ENCODE measurements at regions not wholly inside any gene's neighbourhood (a gene's known extent, or its start where the extent isn't known, plus 50 kb on each side); places are given as distances from the start of the nearest gene placed in this dataset.

DNA sequence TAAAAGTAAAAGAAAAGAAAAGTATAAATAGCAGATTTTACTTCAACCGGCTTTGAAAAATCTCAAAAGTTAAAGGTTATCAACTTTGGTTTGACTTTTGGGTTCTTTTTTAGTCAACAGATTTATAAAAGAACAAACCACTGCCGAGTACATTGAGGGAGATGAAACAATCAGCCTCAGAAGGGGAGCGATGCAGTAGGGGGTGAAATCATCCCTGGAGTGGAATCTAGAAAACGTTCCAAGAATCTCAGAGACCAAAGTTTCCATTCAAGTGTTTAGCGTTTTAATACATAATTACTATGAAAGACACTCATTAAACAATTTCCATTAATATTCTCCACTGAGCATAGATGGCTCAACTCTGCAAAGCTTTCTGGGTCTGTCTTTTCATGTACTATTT is 745.5 kb downstream of the NR2F2 start:
- no TSS peak for BruUV-seq (replicated peaks)
- Histone ChIP-seq H3K9ac (ENCODE audit: insufficient read depth, low read depth, low read length) (no peak overlapping the region), H3K27ac (ENCODE audit: extremely low read length, insufficient read depth, low read length) (no peak overlapping the region), H3K27me3 (ENCODE audit: control insufficient read depth in 1 of 2, insufficient read depth in 2 of 2, low read length in 2 of 2) (no peaks in the 10 kb centered on the region), H3K79me2 (ENCODE audit: insufficient read depth, low read length) (no peaks in the 10 kb centered on the region), H4K20me1 (ENCODE audit: insufficient read depth, low read length) (no peaks in the 10 kb centered on the region), H3K4me1 (ENCODE audit: insufficient read depth, low read length) (no peaks in the 10 kb centered on the region), H3K4me2 (ENCODE audit: low read depth, low read length) (no peak overlapping the region), H2AFZ (ENCODE audit: low read length) (no peak overlapping the region), H3K4me3 (replicated peaks in 1 of 3; ENCODE audit: insufficient read depth in 1 of 3, low read depth in 2 of 3, low read length in 3 of 3) (no peak overlapping the region), H3K9me3 (ENCODE audit: low read length) (peaks cover 58% of the 10 kb centered on the region), H3K36me3 (replicated peaks in 1 of 2; ENCODE audit: control insufficient read depth in 1 of 2, insufficient read depth in 2 of 2, low read length in 2 of 2) (no peaks in the 10 kb centered on the region)
- CTCF ChIA-PET (ENCODE audit: low intra/inter-chr PET ratio, low total read pairs) = no interaction called here
- no peak for FAIRE-seq
- under 1% methylated on average over 5 of the region's 5 CpGs for WGBS (ENCODE audit: low lambda C conversion rate)
- no peak for DNase-seq (ENCODE audit: low spot score)
- POLR2A ChIA-PET = no interaction called here
- no peak for TF ChIP-seq RARG (CRISPR knock-in tag; IDR thresholded peaks at IDR 0.05; ENCODE audit: low read depth)
- no peak for TF ChIP-seq ZNF317 (CRISPR knock-in tag; IDR thresholded peaks at IDR 0.05)
- TF ChIP-seq PITX1 (CRISPR knock-in tag; IDR thresholded peaks at IDR 0.05) = no peak
- no peak for TF ChIP-seq LBX2 (CRISPR knock-in tag; IDR thresholded peaks at IDR 0.05; ENCODE audit: borderline replicate concordance)
- TF ChIP-seq, protein P1, sequence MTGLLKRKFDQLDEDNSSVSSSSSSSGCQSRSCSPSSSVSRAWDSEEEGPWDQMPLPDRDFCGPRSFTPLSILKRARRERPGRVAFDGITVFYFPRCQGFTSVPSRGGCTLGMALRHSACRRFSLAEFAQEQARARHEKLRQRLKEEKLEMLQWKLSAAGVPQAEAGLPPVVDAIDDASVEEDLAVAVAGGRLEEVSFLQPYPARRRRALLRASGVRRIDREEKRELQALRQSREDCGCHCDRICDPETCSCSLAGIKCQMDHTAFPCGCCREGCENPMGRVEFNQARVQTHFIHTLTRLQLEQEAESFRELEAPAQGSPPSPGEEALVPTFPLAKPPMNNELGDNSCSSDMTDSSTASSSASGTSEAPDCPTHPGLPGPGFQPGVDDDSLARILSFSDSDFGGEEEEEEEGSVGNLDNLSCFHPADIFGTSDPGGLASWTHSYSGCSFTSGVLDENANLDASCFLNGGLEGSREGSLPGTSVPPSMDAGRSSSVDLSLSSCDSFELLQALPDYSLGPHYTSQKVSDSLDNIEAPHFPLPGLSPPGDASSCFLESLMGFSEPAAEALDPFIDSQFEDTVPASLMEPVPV (CRISPR knock-in tag; IDR thresholded peaks at IDR 0.05) = no peak
- TF ChIP-seq PRMT3 (CRISPR knock-in tag; IDR thresholded peaks at IDR 0.05; ENCODE audit: borderline replicate concordance, low read depth) = no peak
- TF ChIP-seq ZNF3 (CRISPR knock-in tag; IDR thresholded peaks at IDR 0.05) = no peak
- no peak for TF ChIP-seq ZNF367 (CRISPR knock-in tag; IDR thresholded peaks at IDR 0.05; ENCODE audit: borderline replicate concordance)
- no peak for TF ChIP-seq ZNF432 (CRISPR knock-in tag; IDR thresholded peaks at IDR 0.05; ENCODE audit: borderline replicate concordance)
- no peak for ATAC-seq
- intact Hi-C loops (cut with micrococcal nuclease; ENCODE audit: unreplicated experiment) (no loop called here), in situ Hi-C loops (cut with HindIII; ENCODE audit: extremely low pct_ligation_motif_present, low pct_unique_long_range_greater_than_20kb) (no loop called here)

All from HepG2 (cell line).